ENCODE measurements at regions not wholly inside any gene's neighbourhood (a gene's known extent, or its start where the extent isn't known, plus 50 kb on each side); places are given as distances from the start of the nearest gene placed in this dataset.

DNA sequence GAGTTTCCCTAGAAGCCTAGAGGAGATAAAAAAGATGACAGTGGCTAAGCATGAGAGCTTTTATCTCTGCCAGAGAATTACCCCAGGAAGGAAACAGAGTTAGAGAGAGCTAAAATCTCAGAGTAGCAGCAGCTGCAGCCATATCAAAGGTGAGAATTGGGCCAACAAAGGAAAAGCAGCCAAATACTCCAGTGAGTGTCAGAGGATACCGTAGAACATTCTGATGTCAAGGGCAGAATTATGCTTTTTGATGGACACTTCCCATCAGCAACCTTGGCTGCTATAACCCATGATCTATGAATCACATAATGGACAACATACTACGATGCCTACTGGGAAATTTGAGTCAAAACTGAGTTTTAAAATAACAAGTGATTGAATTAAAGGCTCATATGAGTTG lies 405.8 kb upstream of the CPEB2 start:
- TF ChIP-seq, protein P1, sequence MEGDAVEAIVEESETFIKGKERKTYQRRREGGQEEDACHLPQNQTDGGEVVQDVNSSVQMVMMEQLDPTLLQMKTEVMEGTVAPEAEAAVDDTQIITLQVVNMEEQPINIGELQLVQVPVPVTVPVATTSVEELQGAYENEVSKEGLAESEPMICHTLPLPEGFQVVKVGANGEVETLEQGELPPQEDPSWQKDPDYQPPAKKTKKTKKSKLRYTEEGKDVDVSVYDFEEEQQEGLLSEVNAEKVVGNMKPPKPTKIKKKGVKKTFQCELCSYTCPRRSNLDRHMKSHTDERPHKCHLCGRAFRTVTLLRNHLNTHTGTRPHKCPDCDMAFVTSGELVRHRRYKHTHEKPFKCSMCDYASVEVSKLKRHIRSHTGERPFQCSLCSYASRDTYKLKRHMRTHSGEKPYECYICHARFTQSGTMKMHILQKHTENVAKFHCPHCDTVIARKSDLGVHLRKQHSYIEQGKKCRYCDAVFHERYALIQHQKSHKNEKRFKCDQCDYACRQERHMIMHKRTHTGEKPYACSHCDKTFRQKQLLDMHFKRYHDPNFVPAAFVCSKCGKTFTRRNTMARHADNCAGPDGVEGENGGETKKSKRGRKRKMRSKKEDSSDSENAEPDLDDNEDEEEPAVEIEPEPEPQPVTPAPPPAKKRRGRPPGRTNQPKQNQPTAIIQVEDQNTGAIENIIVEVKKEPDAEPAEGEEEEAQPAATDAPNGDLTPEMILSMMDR (conservative IDR thresholded peaks at IDR 0.05; ENCODE audit: low read depth, low read length): no peak
- TF ChIP-seq EZH2 (IDR thresholded peaks at IDR 0.05; ENCODE audit: low read length, unreplicated experiment): no peak
